BLaER1 (cell line): ENCODE measurements at regions not wholly inside any gene's neighbourhood (a gene's known extent, or its start where the extent isn't known, plus 50 kb on each side); places are given as distances from the start of the nearest gene placed in this dataset.

Experiments
- H3K27ac ChIP-seq: shearing (Covaris generic); formaldehyde crosslinking; 2 replicates; pipeline ENCODE4 v1.8.1; 2022
- H3K27me3 ChIP-seq: shearing (Covaris generic); formaldehyde crosslinking; 2 replicates; pipeline ENCODE4 v1.8.1; 2022
- H3K36me3 ChIP-seq: shearing (Covaris generic); formaldehyde crosslinking; 2 replicates; pipeline ENCODE4 v1.8.1; 2022
- H3K4me1 ChIP-seq: shearing (Covaris generic); formaldehyde crosslinking; 2 replicates; pipeline ENCODE4 v1.8.1; 2022
- H3K4me2 ChIP-seq: shearing (Covaris generic); formaldehyde crosslinking; 2 replicates; pipeline ENCODE4 v1.8.1; 2022
- H3K4me3 ChIP-seq: shearing (Covaris generic); formaldehyde crosslinking; 2 replicates; pipeline ENCODE4 v1.8.1; 2022
- H3K9ac ChIP-seq: shearing (Covaris generic); formaldehyde crosslinking; 2 replicates; pipeline ENCODE4 v1.8.1; 2022
- H3K9me3 ChIP-seq: shearing (Covaris generic); formaldehyde crosslinking; 2 replicates; pipeline ENCODE4 v1.8.1; 2022
- H4K20me1 ChIP-seq: shearing (Covaris generic); formaldehyde crosslinking; 2 replicates; pipeline ENCODE4 v1.8.1; 2022
- Cebpa-rat ChIP-seq: shearing (Covaris generic); IDR thresholded peaks from 2 replicates; pipeline ENCODE4 v1.8.1; 2022

- TF ChIP-seq Cebpa-rat: no peak
- H4K20me1 ChIP-seq: no peaks in the 10 kb centered on the region
- no peaks in the 10 kb centered on the region for H3K27me3 ChIP-seq
- H3K4me2 ChIP-seq: no peak overlapping the region
- no peak overlapping the region for H3K4me3 ChIP-seq
- H3K36me3 ChIP-seq: no peaks in the 10 kb centered on the region
- H3K9ac ChIP-seq: no peak overlapping the region
- H3K9me3 ChIP-seq: peaks cover 14% of the 10 kb centered on the region
- no peak overlapping the region for H3K27ac ChIP-seq
- H3K4me1 ChIP-seq: no peaks in the 10 kb centered on the region
Measured at GRCh38 chr4:35711127-35711526, 533.2 kb downstream of the ARAP2 start.

- no peaks in the 10 kb centered on the region for H3K27me3 ChIP-seq
- no peaks in the 10 kb centered on the region for H3K9me3 ChIP-seq
- no peaks in the 10 kb centered on the region for H4K20me1 ChIP-seq
- H3K4me1 ChIP-seq: no peaks in the 10 kb centered on the region
- no peak for TF ChIP-seq Cebpa-rat
- H3K4me2 ChIP-seq: no peak overlapping the region
- H3K9ac ChIP-seq: no peak overlapping the region
- no peak overlapping the region for H3K4me3 ChIP-seq
- H3K27ac ChIP-seq: no peak overlapping the region
- no peaks in the 10 kb centered on the region for H3K36me3 ChIP-seq
Measured at GRCh38 chr4:35723973-35724372, 520.3 kb downstream of the ARAP2 start.

GRCh38 chr4:35725131-35725530 is 519.2 kb downstream of the ARAP2 start:
- no peak overlapping the region for H3K4me3 ChIP-seq
- no peaks in the 10 kb centered on the region for H3K27me3 ChIP-seq
- no peaks in the 10 kb centered on the region for H3K4me1 ChIP-seq
- TF ChIP-seq Cebpa-rat: no peak
- H4K20me1 ChIP-seq: no peaks in the 10 kb centered on the region
- H3K27ac ChIP-seq: no peak overlapping the region
- no peak overlapping the region for H3K4me2 ChIP-seq
- no peaks in the 10 kb centered on the region for H3K36me3 ChIP-seq
- no peak overlapping the region for H3K9ac ChIP-seq
- no peaks in the 10 kb centered on the region for H3K9me3 ChIP-seq

GRCh38 chr4:35730414-35730813 is 513.9 kb downstream of the ARAP2 start:
- Histone ChIP-seq H3K36me3 (no peaks in the 10 kb centered on the region), H3K27me3 (no peaks in the 10 kb centered on the region), H3K4me3 (no peak overlapping the region), H3K4me2 (no peak overlapping the region), H3K4me1 (no peaks in the 10 kb centered on the region), H3K27ac (no peak overlapping the region), H4K20me1 (no peaks in the 10 kb centered on the region), H3K9ac (no peak overlapping the region), H3K9me3 (no peaks in the 10 kb centered on the region)
- TF ChIP-seq Cebpa-rat: no peak

GRCh38 chr4:35734381-35735098 is 509.8 kb downstream of the ARAP2 start:
- H3K4me1 ChIP-seq: no peaks in the 10 kb centered on the region
- no peak for TF ChIP-seq Cebpa-rat
- no peak overlapping the region for H3K4me3 ChIP-seq
- no peaks in the 10 kb centered on the region for H3K27me3 ChIP-seq
- no peaks in the 10 kb centered on the region for H3K36me3 ChIP-seq
- no peak overlapping the region for H3K9ac ChIP-seq
- no peak overlapping the region for H3K4me2 ChIP-seq
- no peak overlapping the region for H3K27ac ChIP-seq
- H4K20me1 ChIP-seq: no peaks in the 10 kb centered on the region
- H3K9me3 ChIP-seq: no peaks in the 10 kb centered on the region

GRCh38 chr4:35739308-35739707 is 505.0 kb downstream of the ARAP2 start:
- H3K27me3 ChIP-seq: no peaks in the 10 kb centered on the region
- no peak overlapping the region for H3K4me3 ChIP-seq
- no peak overlapping the region for H3K27ac ChIP-seq
- H3K36me3 ChIP-seq: no peaks in the 10 kb centered on the region
- no peaks in the 10 kb centered on the region for H4K20me1 ChIP-seq
- TF ChIP-seq Cebpa-rat: no peak
- no peaks in the 10 kb centered on the region for H3K9me3 ChIP-seq
- H3K4me1 ChIP-seq: no peaks in the 10 kb centered on the region
- H3K4me2 ChIP-seq: no peak overlapping the region
- H3K9ac ChIP-seq: no peak overlapping the region

- Histone ChIP-seq H3K9me3 (no peaks in the 10 kb centered on the region), H3K4me2 (no peak overlapping the region), H3K4me3 (no peak overlapping the region), H3K27me3 (no peaks in the 10 kb centered on the region), H3K4me1 (no peaks in the 10 kb centered on the region), H3K36me3 (no peaks in the 10 kb centered on the region), H4K20me1 (no peaks in the 10 kb centered on the region), H3K27ac (no peak overlapping the region), H3K9ac (no peak overlapping the region)
- no peak for TF ChIP-seq Cebpa-rat
Measured at GRCh38 chr4:35754047-35754446, 490.3 kb downstream of the ARAP2 start.

GRCh38 chr4:35757836-35758235 is 486.5 kb downstream of the ARAP2 start:
- Histone ChIP-seq H4K20me1 (no peaks in the 10 kb centered on the region), H3K9me3 (no peaks in the 10 kb centered on the region), H3K27me3 (no peaks in the 10 kb centered on the region), H3K4me2 (no peak overlapping the region), H3K4me3 (no peak overlapping the region), H3K9ac (no peak overlapping the region), H3K4me1 (no peaks in the 10 kb centered on the region), H3K36me3 (no peaks in the 10 kb centered on the region), H3K27ac (no peak overlapping the region)
- TF ChIP-seq Cebpa-rat: no peak

- no peaks in the 10 kb centered on the region for H4K20me1 ChIP-seq
- no peaks in the 10 kb centered on the region for H3K9me3 ChIP-seq
- H3K4me3 ChIP-seq: no peak overlapping the region
- TF ChIP-seq Cebpa-rat: no peak
- H3K4me1 ChIP-seq: no peaks in the 10 kb centered on the region
- no peak overlapping the region for H3K9ac ChIP-seq
- H3K27me3 ChIP-seq: no peaks in the 10 kb centered on the region
- H3K27ac ChIP-seq: no peak overlapping the region
- no peak overlapping the region for H3K4me2 ChIP-seq
- no peaks in the 10 kb centered on the region for H3K36me3 ChIP-seq
Measured at GRCh38 chr4:35760807-35761206, 483.5 kb downstream of the ARAP2 start.

GRCh38 chr4:35771571-35771970 is 472.7 kb downstream of the ARAP2 start:
- Histone ChIP-seq H3K36me3 (no peaks in the 10 kb centered on the region), H3K27ac (no peak overlapping the region), H3K27me3 (no peaks in the 10 kb centered on the region), H3K4me3 (no peak overlapping the region), H3K4me1 (no peaks in the 10 kb centered on the region), H4K20me1 (no peaks in the 10 kb centered on the region), H3K9ac (no peak overlapping the region), H3K4me2 (no peak overlapping the region), H3K9me3 (no peaks in the 10 kb centered on the region)
- TF ChIP-seq Cebpa-rat: no peak

- Histone ChIP-seq H3K9me3 (no peaks in the 10 kb centered on the region), H3K9ac (no peak overlapping the region), H3K27ac (no peak overlapping the region), H4K20me1 (no peaks in the 10 kb centered on the region), H3K4me3 (no peak overlapping the region), H3K4me2 (no peak overlapping the region), H3K4me1 (no peaks in the 10 kb centered on the region), H3K36me3 (no peaks in the 10 kb centered on the region), H3K27me3 (no peaks in the 10 kb centered on the region)
- no peak for TF ChIP-seq Cebpa-rat
Measured at GRCh38 chr4:35772291-35772690, 472.0 kb downstream of the ARAP2 start.
